D341Med (cell line): ENCODE measurements at regions not wholly inside any gene's neighbourhood (a gene's known extent, or its start where the extent isn't known, plus 50 kb on each side); places are given as distances from the start of the nearest gene placed in this dataset.

ENCODE experiments used
- DNase-seq: peaks from one replicate; pipeline ENCODE4 v3.0.0; 2012; ENCODE audit warnings: low spot score

DNA sequence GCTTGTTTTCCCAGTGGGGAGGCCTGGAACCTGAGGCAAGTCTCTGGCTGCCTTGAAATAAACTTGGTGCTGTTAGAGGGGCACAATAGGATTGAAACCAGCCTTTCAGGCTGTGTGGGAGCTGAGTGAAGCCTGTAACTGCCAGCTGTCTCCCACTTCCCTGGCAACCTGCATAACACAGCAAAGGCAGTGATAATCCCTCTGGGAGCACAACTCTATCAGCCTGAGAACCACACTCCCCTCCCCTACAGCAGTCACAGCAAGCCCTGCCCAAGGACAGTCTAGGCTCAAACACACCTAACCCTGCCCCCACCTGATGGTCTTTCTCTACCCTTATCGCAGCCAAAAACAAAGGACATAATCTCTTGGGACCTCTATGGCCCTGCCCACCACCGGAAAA lies 683.8 kb upstream of the ATXN8OS start:
- DNase-seq = peak; percentile 56

DNA sequence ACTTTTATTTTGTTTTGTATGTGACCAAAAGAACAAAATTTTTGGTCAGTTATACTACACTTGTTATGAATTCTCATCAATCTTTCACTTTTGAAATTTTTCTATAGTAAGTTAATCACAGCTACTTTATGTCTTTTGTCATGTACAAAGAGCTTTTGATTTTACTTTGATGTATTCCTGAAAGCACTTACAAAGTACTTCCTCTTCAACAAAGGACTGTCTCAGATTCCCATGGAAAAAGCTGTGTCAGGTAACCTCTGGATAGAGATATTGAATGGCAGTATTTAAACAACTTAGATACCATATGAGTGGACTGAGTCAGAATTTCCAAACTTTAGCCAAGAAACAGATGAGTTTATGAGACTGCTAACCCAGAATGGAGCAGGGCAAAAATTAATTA lies 689.3 kb upstream of the ATXN8OS start:
- no peak for DNase-seq

DNA sequence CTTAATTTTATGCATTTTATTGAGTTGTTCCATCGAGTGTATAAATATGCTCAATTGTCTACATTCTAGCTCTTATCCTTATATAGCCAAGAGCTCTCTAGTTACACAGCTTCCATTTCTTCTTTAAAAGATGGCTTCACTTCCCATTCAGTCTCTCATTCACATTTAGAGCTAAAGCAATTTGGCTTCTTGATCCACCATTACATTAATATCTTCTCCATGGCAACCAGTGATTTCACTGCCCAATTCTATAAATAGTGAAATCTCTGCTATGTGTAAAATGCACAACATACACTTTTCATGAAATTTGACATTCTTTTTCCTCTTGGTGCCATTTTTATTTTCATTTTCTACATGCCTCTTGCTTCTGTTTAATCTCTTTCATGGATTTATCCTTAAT lies 696.9 kb upstream of the ATXN8OS start:
- DNase-seq = no peak

DNA sequence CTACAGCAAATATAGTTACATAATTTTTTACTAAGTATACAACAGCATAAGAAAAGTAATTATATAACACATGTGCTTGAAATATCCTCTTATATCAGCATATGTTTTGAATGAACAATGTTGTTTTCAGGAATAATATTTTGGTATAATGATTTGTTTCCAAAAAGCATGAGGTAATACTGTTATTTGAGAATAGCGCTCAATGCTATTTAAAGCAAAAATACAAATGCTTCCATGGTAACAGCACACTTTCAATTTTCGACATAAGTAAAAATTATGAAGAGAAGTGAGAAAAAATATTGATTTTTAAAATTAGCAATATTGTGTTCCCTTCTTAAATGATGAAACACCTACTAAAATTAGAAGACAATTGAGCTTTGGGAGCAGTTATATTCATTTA lies 715.9 kb upstream of the ATXN8OS start:
- no peak for DNase-seq

DNA sequence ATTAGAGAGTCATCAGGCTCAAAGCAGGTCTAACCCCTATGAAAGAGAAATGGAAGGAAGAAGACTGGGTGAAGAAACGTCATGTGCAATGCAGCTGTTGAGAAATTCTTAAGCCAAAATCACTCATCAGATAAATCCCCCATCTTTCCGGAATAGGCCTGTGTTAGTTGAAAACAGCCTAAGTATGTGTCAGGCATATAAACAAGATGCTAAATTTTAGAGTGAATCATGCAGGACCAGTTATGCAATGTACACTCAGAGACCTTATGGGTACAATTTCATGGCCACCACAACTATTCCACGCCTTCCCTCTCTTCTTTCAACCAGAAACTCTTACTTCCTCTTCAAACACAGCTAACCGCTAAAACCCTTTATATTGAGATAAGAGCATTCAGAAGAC lies 717.7 kb upstream of the ATXN8OS start:
- no peak for DNase-seq

DNA sequence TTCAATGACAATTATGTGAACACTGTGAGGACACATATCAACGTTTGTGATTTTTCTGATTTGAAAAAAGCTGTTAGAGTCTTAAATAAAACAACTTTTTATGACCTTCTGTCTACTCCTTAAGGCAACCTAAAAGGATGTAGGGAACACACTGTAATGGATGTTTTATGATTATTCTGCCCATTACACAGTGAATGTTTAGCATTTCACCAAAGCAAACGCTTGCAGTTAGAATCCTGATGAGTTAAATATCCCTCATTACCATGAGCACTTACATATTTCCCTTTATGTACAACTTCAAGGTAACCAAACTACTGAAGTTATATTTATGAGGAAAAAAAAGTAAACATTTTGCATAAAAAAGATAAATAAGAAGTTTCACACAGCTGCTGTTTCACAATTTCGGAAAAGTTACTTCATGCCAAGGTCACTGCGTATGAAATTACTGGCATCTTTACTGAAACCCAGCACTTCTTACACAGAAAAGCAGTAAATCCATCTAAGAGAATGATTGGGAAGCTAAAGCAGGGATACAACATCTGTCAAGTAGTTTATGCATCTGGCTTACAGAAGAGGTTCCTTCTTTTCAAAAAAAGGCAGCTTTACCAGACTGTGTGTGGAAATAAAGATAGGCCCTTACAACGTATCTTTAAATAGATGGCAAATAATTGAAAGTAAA lies 733.7 kb upstream of the ATXN8OS start:
- no peak for DNase-seq

DNA sequence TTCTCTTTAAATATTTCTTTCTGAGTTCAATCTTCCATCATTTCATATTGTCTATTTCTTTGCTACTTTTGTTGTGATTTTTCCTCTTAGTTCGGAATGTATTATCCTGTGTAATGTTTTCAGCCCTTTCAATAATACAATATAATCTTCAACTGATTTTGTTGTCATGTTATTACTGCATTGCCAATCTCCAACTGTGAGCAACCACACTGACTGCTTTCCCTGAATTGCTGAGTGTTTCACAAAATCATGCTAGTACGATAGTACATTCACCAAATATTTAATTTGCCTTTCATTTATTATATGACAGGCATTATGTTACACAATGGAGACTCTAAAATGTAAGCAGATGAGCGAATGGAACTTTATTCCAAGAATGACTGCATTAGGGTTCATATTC lies 744.3 kb upstream of the ATXN8OS start:
- DNase-seq = no peak

DNA sequence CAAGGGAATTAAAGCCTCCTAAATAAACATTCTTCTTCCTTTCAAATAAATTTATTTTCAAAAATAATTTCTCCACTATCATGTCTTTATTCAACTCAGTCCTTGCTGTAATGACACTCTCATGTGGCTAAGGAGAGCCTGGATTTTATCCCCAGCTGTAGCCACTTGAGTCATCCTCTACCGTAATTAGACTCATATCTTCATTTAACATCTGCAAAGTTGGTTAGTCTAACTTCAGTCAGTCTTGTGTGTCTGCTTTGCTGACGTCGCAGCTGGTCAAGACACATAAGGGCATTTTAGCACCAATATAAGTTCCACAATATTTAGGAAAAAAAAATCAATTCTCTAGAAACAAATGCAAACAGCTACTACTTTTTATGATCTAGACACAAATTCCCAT lies 776.4 kb upstream of the ATXN8OS start:
- no peak for DNase-seq

DNA sequence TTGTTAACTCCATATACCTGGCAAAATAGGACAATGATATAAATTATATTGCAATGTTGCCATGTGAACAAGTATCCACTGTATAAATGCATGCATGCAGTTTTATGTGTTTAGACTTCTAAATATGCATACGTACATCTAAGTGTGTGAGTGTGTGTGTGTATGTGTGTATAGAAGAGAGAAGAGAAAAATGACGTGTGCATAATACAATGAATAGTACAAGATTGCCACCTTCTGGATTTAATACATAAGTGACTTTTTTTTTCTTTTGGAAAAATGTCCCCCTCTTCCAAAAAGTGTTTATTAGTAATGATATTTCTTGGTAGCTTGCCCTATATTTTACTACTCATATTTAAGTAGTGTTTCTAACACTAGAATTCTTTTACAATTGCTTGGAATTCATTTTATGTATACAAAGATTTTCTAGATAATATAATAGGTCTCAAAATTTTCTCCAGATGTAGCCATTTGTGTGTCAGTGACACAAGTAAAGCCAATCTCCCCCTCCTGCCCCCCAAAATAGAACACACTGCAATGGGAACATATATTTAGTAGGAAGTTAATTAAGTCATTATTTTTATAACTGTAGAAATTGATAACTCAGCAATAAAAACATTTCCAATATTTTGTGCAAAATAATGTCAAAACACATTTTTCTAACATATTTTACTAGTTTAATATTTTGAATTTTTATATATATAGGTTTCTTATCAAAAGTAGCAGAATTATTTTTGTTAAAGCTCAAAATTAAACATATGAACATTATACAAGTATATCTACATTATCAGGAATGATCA lies 783.3 kb upstream of the ATXN8OS start:
- DNase-seq = peak; percentile 12

DNA sequence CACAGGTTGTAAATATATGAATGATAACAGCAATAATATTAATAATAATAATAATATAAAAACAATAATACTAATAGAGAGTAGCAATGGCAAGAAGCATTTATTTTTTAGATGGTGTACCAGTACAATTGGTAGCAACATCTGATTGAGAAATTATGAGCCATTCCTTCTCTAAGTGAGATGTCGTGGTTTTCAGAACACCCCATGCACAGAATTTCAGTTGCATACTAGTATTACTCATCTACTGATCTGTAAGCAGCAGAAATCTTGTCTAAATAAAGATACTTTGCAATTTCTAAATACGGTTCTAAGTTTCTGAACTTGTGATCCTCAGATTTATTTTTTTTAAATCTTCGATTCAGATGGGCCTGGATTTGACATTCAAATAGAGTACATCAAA lies 788.0 kb upstream of the ATXN8OS start:
- DNase-seq = no peak

DNA sequence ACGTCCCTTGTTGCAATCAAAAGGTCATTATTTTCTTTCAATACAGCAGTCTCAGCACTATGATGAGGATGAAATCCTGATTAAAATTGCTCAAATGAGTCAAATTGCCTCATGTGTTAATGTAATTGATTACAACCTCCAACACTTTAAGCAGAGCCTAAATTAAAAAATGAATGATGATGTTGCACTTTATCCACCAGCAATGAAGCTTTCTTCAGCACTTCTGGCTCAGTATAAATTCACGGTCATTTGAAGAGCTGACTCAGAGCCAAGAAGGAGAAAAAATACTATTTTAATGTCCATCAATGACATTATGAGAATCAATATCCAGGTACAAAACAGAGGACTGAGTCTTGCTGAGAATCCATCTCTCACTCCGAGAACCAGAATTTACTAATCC lies 792.6 kb upstream of the ATXN8OS start:
- DNase-seq = no peak

DNA sequence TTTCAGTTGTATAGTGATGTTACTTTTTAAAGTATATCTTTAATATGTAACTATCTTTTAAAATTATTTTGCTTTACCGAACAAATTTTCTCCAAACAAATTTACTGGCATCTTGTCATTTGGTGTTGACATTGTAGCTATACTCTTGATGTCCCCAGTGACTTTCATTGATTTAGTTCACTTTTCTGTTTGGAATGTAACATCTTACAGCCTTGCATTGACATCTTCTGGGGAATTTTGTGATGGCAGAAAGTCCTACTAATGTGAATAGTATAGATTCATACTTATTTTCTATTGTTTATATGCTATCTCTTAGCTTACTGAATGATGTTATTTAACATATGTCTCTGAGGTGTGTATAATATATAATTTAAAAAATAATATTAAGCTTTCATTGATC lies 800.9 kb upstream of the ATXN8OS start:
- no peak for DNase-seq

DNA sequence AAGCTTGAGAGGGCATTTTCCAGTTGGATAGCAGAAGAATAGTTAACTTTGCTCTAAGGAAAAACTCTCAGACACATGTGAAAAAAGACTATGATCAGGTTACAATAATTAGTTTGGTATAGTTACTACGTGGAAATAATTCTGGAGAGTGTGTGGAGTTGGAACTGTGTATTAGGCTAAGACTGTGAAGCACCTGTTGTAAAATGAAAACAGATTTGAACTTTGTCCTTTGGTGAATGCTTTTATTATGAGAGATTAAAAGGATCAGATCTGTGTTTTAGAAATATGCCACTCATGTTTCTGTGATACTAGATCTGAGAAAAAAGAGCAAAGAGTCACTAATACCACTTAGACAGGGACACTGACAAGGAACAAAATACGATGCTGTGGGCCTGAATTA lies 807.5 kb upstream of the ATXN8OS start:
- DNase-seq = no peak

DNA sequence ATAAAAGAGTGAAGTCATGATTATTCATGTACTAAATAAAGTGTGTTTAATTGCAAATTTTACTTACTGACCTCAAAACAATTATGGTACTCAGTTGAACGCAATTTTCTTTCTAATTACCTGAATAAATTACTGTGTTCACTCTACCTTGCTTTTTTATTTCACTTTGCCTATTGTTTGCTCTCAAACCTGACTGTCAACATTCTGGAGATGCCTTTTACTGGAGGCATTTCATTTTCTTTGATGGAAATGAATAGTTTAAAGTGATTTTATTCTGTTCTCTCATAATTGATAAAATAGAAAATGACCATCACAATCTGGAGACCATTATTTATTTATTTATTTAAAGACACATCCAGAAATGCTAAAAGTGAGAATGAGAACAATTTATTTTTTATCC lies 811.5 kb upstream of the ATXN8OS start:
- no peak for DNase-seq

DNA sequence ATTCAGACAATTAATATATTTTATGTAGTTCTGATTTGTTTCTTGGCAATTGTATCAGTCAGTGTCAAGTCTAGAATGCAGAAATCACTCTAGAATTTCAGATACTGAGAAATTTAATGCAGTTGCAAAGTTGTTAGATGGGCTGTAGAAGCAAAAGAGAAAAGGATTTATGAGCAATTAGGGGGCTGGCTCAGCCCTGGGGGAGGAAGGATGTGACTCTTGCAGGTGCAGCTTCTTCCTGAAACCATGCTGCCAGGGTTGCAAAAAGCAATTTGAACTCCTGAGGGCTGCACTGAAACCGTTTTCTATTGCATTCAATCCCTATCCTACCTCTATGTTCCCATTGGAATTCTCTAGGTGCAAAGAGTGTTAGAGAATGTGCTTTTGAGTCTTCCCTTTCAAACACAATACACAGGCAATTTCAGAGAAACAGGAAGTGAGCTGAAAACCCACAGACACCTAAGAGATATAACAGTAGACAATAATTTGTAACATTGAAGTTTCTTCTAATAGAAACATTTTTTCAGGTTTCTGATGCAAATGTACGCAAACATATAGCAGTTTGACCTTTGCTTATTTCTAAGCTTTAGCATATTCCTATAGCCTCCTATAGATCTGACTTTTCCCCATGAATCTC lies 814.7 kb upstream of the ATXN8OS start:
- DNase-seq = no peak

DNA sequence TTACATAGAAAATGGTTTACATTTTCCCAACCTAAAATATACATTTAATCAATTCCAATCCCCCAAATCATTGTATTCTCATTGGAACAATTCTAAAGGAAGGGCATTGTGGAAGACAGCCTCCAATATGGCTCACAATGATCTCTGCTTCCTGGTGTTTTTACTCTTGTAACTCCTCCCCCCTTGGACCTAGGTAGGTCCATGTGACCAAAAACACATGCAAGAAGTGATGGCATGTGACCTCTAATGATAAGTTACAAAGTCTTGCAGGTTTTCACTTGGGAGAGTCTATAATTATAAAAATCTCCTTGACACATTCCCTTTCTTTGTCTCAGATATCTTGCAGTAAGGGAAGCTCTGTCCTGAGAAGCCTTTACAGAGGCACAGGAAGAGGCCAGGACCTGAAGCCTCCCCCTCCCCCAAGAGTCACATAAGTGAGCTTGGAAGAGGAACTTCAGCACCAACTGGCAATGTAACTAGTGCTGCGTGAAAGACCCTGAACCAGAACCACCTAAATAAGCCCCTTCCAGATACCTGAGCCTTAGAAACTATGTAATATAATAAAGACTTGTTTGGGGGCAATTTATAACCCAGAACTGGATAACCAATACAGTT lies 816.2 kb upstream of the ATXN8OS start:
- DNase-seq = no peak

DNA sequence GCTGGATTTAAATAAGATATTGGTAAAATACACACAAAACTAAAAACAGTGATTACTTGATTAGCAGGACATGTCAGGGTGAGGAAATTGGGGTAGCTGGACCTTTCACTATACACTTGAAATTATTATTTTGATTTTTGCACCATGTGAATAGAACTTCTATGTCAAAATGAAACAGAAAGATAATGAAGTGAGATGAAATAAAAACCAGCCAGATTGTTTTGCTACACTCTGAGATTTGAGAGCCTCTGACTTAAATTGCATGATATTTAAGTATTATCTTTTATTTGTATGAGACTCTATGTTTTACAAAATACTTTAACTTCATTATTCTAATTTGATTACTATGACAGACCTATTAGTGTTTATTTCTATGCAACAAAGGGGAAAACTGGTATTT lies 819.6 kb upstream of the ATXN8OS start:
- DNase-seq = no peak

DNA sequence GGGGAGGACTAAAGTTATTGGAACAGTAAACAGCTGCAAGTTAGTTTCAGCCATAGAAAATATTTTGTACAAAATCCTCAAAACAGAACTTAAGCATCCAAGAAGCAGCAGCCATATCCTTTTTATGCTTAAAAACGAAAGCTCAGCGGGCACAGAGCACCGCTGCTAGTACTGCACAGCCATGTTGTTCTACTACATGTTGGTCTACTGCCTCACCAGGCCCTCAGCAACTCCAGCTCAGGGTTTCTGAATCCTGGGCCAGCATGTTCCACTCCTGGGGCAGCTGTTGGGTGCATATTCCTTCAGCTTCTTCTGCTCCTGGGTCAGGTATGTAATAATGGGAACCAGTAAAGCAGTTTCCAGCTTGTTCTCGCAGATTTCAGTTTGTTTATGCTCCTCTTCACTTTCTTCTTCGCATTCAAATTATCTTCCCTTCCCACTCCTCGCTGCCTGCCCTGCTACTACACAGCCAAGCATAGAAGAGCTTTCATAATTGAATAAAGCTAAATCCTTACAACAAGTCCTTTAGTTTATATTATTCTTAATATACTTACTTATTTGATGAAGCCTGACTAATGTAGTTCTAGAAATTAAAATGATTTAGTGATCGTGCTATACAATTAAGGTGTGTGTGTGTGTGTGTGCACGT lies 820.5 kb upstream of the ATXN8OS start:
- no peak for DNase-seq

DNA sequence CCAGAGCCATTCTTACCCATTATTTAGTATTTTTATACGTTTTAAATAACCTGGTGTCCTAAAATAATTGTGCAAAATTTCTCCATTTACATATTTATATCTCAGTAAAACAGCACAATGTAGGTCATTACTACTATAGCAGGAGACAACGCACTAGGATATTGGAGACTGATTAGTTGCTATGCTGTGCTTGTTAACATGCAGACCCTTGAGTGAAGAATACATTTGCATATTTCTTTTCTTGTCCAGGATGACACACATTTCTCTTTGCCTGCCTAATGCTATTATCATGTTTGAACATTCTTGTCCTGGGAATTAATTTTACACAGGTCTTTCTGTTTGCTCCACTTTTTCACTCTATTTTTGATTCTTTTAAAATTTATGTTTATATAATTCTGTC lies 823.8 kb upstream of the ATXN8OS start:
- no peak for DNase-seq

DNA sequence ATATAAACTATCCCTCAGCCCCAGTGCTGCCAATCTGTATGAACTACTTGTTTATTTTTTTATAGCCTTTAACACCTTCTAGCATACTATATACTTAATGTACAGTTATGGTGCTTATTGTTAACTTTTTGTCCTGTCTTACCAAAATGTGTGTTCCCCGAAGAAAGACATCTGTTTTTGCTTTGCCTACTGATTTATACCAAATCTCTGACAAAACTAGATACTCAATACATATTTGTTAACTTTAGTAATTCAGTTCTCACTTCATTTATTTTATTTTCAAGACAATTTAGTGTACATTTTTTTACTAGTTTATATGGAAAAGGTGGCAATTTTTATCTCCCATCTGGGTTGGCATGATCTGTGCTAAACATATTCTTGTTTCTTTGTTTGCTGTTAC lies 824.3 kb upstream of the ATXN8OS start:
- DNase-seq = no peak

DNA sequence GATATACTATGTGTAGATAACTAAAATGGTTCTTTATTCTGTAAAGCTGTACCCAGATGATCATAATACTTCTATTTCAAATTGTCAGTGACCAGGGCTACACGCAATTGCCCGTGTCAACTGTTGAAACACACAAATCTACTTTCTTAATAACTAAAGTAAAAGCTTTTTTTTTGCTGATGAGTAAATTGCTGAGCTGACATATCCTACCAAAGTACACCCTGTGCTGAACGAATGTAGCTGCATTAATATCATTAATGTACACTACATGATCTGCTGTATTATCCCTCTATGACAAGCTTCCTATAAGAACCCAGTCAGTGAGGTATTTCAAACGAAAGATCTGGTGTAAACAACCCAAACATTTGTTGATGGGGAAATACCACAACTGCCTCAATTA lies 827.2 kb upstream of the ATXN8OS start:
- DNase-seq = no peak

DNA sequence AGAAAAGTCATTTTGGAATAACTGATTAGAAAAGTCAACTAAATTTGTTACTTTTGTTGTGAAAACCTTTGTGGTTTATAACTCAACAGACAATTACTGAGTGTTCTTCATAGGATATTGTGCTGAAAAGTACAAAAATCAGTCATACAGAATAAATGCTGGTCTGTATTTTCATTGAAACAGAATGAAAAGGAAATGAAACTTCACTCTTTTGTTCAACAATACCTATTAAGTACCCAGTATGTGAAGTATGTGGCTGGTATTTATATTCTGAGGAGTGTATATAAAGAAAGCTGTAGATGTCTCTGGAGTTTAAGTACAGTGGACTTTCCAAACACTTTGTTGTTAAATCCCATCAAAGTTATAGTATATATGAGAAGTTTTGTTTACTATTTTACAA lies 828.4 kb upstream of the ATXN8OS start:
- DNase-seq = no peak

DNA sequence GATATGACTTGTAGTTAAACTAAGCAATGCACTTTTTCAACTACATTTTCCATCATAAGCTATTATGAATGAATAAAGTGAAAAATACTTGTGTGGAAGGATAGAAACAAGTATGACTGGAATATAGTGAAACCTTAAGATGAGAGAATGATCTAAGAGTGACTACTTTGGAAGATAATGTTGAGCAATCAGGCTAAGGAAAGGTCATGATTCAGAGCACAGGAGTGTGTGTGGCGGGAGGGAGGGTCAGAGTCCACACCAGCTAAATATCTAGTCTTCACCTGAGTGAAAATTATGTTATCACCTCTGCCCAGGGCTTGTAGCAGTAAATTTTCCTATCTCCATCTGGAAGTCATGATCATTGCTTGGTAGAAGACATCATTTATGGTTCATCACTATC lies 833.4 kb upstream of the ATXN8OS start:
- no peak for DNase-seq
